Neural progenitor cell (in vitro differentiated cells): ENCODE measurements at regions not wholly inside any gene's neighbourhood (a gene's known extent, or its start where the extent isn't known, plus 50 kb on each side); places are given as distances from the start of the nearest gene placed in this dataset.

Source experiments
- DNase-seq: peaks from one replicate; pipeline ENCODE4 v3.0.0-alpha.2; 2016; ENCODE audit warnings: low spot score
- H2AFZ ChIP-seq: fragments of 200-600 bp; sonication (generic); replicated peaks from 2 replicates; pipeline ENCODE4 v1.6.1; 2016; ENCODE audit warnings: antibody characterized with exemption
- H3F3A ChIP-seq: fragments of 200-600 bp; sonication (generic); 2 replicates; pipeline ENCODE4 v1.6.1; 2016; ENCODE audit warnings: antibody characterized with exemption, low read depth
- H3K27ac ChIP-seq: fragments of 200-600 bp; sonication (generic); 2 replicates; pipeline ENCODE4 v1.5.1; 2016; ENCODE audit warnings: mild to moderate bottlenecking
- H3K27me3 ChIP-seq: fragments of 200-600 bp; sonication (generic); 2 replicates; pipeline ENCODE4 v1.6.1; 2016; ENCODE audit warnings: mild to moderate bottlenecking, moderate library complexity
- H3K36me3 ChIP-seq: fragments of 200-600 bp; sonication (generic); 2 replicates; pipeline ENCODE4 v1.5.1; 2016
- H3K4me1 ChIP-seq: fragments of 200-600 bp; sonication (generic); 2 replicates; pipeline ENCODE4 v1.6.1; 2016; ENCODE audit warnings: mixed run types
- H3K4me2 ChIP-seq: fragments of 200-600 bp; sonication (generic); 2 replicates; pipeline ENCODE4 v1.6.1; 2016
- H3K4me3 ChIP-seq: fragments of 200-600 bp; sonication (generic); 2 replicates; pipeline ENCODE4 v1.5.1; 2016
- H3K79me2 ChIP-seq: fragments of 200-600 bp; sonication (generic); 2 replicates; pipeline ENCODE4 v1.6.1; 2016; ENCODE audit warnings: low read depth
- H3K9ac ChIP-seq: fragments of 200-600 bp; sonication (generic); 2 replicates; pipeline ENCODE4 v1.6.1; 2016
- H3K9me3 ChIP-seq: fragments of 200-600 bp; sonication (generic); 2 replicates; pipeline ENCODE4 v1.5.1; 2016; ENCODE audit warnings: low read depth
- H4K20me1 ChIP-seq: fragments of 200-600 bp; sonication (generic); 2 replicates; pipeline ENCODE4 v1.6.1; 2016; ENCODE audit warnings: low read depth
- H3K27ac Mint-ChIP-seq: 3 replicates; pipeline ENCODE4 v1.8.0; 2021; ENCODE audit warnings: mixed read lengths
- H3K27me3 Mint-ChIP-seq: 2 replicates; pipeline ENCODE4 v1.8.0; 2022; ENCODE audit warnings: low read depth, mild to moderate bottlenecking, inconsistent platforms, moderate library complexity, mixed read lengths; ENCODE audit not compliant: insufficient read depth
- H3K36me3 Mint-ChIP-seq: 3 replicates; pipeline ENCODE4 v1.8.0; 2021; ENCODE audit warnings: mixed read lengths
- H3K4me1 Mint-ChIP-seq: 3 replicates; pipeline ENCODE4 v1.8.0; 2021; ENCODE audit warnings: mixed read lengths
- H3K4me3 Mint-ChIP-seq: 3 replicates; pipeline ENCODE4 v1.8.0; 2021; ENCODE audit warnings: mild to moderate bottlenecking, moderate library complexity, mixed read lengths
- H3K9me3 Mint-ChIP-seq: 3 replicates; pipeline ENCODE4 v1.8.0; 2020; ENCODE audit warnings: mixed read lengths
- EZH2 ChIP-seq: fragments of 200-600 bp; sonication (generic); IDR thresholded peaks from 2 replicates; pipeline ENCODE4 v1.6.1; 2017; ENCODE audit warnings: antibody characterized with exemption, mild to moderate bottlenecking, moderate library complexity
- EZH2phosphoT487 ChIP-seq: fragments of 200-600 bp; sonication (generic); IDR thresholded peaks from 2 replicates; pipeline ENCODE4 v1.6.1; 2017; ENCODE audit warnings: antibody characterized with exemption
- TF ChIP-seq, protein P1 (sequence below): fragments of 200-600 bp; sonication (generic); IDR thresholded peaks from 2 replicates; pipeline ENCODE4 v1.5.1; 2017; ENCODE audit warnings: antibody characterized with exemption, mild to moderate bottlenecking

DNA sequence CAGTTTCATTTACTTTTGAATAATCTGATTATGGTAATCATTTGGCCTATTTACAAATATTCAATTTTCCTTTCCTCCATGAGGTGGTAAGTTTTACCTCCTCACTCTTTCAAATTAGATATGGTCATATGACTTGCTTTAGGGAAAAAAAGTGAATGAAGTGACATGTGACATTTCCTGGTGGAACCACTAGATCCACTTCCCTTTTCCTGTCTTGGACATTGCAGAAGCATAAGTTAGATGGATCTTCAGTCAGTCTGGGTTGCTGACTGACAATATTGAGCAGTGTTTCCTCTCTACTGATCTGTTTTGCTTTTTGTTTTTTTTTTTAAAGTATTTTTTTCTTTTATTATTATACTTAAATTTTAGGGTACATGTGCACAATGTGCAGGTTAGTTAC, 481.1 kb upstream of the PTBP2 start:
- Histone ChIP-seq H3K4me3 (no peak overlapping the region), H3F3A (no peaks in the 10 kb centered on the region), H3K27ac (no peak overlapping the region), H3K9me3 (no peaks in the 10 kb centered on the region), H3K79me2 (no peaks in the 10 kb centered on the region), H4K20me1 (no peaks in the 10 kb centered on the region), H3K36me3 (no peaks in the 10 kb centered on the region), H3K9ac (no peak overlapping the region), H3K4me2 (no peak overlapping the region), H2AFZ (no peak overlapping the region), H3K4me1 (no peaks in the 10 kb centered on the region), H3K27me3 (no peaks in the 10 kb centered on the region)
- H3K27me3 Mint-ChIP-seq: no peaks in the 10 kb centered on the region
- H3K4me3 Mint-ChIP-seq: no peak overlapping the region
- TF ChIP-seq EZH2phosphoT487 (no peak), EZH2 (no peak)
- TF ChIP-seq, protein P1, sequence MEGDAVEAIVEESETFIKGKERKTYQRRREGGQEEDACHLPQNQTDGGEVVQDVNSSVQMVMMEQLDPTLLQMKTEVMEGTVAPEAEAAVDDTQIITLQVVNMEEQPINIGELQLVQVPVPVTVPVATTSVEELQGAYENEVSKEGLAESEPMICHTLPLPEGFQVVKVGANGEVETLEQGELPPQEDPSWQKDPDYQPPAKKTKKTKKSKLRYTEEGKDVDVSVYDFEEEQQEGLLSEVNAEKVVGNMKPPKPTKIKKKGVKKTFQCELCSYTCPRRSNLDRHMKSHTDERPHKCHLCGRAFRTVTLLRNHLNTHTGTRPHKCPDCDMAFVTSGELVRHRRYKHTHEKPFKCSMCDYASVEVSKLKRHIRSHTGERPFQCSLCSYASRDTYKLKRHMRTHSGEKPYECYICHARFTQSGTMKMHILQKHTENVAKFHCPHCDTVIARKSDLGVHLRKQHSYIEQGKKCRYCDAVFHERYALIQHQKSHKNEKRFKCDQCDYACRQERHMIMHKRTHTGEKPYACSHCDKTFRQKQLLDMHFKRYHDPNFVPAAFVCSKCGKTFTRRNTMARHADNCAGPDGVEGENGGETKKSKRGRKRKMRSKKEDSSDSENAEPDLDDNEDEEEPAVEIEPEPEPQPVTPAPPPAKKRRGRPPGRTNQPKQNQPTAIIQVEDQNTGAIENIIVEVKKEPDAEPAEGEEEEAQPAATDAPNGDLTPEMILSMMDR: no peak
- H3K27ac Mint-ChIP-seq: no peak overlapping the region
- peaks cover 3% of the 10 kb centered on the region for H3K9me3 Mint-ChIP-seq
- H3K4me1 Mint-ChIP-seq: peaks cover 2% of the 10 kb centered on the region
- DNase-seq: no peak
- H3K36me3 Mint-ChIP-seq: no peaks in the 10 kb centered on the region

DNA sequence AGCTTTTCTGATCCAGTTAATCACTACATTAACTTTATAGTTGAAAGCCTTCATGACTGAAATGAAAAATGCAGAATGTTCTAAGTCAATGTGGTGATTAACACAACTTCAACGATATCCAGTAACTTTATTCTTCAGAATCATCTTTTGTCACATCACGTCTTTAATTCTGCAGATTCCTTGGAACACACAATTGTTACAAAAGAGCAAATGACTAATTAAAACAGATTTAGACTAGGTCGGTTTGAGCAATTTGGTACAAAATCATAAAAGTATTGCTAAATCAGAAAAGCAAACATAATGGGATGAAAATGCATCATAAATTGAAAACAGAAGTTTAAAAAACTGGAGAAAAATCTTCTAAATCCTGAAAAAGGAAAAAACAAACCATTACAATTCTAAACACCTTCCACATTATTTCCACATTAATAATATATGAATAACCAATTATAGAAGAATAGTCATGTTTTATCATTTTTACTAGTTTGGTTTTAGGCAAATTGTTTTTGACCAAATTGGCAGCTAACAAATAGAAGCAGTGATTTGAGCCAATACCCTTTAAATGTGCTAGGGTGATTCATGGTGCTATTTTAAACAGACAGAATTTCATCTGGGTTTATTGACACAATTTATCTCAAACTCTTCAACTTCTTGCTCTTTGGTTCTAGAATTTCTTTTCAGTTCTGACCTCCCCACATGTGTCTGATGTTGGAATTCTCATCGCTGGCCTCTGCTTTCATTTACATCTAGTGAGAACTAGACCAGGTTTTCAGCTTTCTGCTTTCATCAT, 468.1 kb upstream of the PTBP2 start:
- no peak overlapping the region for H3K27ac ChIP-seq
- peaks cover 16% of the 10 kb centered on the region for H3K4me1 Mint-ChIP-seq
- no peak overlapping the region for H3K4me2 ChIP-seq
- no peaks in the 10 kb centered on the region for H3K9me3 ChIP-seq
- TF ChIP-seq EZH2 (no peak), EZH2phosphoT487 (no peak)
- TF ChIP-seq, protein P1: no peak
- H3K27me3 Mint-ChIP-seq: peaks cover 19% of the 10 kb centered on the region
- no peaks in the 10 kb centered on the region for H3K9me3 Mint-ChIP-seq
- H3K4me1 ChIP-seq: peaks cover 7% of the 10 kb centered on the region
- peaks cover 48% of the 10 kb centered on the region for H3K27me3 ChIP-seq
- H3K79me2 ChIP-seq: no peaks in the 10 kb centered on the region
- no peak overlapping the region for H2AFZ ChIP-seq
- H3K4me3 ChIP-seq: no peak overlapping the region
- no peak overlapping the region for H3K4me3 Mint-ChIP-seq
- H3K27ac Mint-ChIP-seq: no peak overlapping the region
- H4K20me1 ChIP-seq: no peaks in the 10 kb centered on the region
- no peak for DNase-seq
- peaks cover 2% of the 10 kb centered on the region for H3F3A ChIP-seq
- no peaks in the 10 kb centered on the region for H3K36me3 ChIP-seq
- H3K9ac ChIP-seq: no peak overlapping the region
- no peaks in the 10 kb centered on the region for H3K36me3 Mint-ChIP-seq

DNA sequence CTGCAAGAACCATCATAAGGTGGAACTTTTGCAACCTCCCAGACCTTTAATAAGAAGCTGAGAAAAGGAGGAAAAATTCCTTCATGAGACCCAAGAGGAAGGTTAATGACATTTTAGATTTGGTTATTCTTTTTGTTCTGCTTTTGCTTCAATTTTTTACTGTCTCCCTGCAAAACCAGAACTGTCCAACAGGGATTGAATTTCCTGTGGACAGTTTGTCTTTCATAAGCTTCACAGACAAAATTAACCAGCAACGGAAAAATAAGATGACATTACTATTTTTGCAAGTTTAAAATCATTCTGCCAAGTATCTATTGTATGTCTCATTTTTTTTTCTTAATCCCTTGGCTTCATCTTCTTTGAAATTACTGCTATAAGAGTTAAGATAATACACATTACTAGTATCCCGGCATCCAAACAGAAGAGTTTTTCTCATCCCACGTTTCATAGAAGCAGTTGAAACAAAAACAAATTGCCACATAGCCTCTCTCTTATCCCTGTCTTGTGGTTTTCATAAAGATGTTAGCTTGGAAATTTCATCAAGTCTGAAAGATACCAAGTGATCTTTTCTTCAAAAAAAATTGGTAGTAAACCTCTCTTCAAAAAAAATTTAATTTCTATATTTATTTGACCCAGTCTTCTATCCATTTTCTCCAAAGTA, 465.3 kb upstream of the PTBP2 start:
- Histone ChIP-seq H3K4me2 (no peak overlapping the region), H4K20me1 (peaks cover 5% of the 10 kb centered on the region), H3K9ac (no peak overlapping the region), H3K36me3 (no peaks in the 10 kb centered on the region), H3K4me1 (peaks cover 25% of the 10 kb centered on the region), H3F3A (peaks cover 10% of the 10 kb centered on the region), H3K4me3 (no peak overlapping the region), H3K79me2 (no peaks in the 10 kb centered on the region), H3K9me3 (no peaks in the 10 kb centered on the region), H3K27ac (no peak overlapping the region), H2AFZ (no peak overlapping the region), H3K27me3 (peaks cover 73% of the 10 kb centered on the region)
- DNase-seq: no peak
- H3K27ac Mint-ChIP-seq: no peak overlapping the region
- H3K27me3 Mint-ChIP-seq: peaks cover 28% of the 10 kb centered on the region
- H3K4me1 Mint-ChIP-seq: peaks cover 20% of the 10 kb centered on the region
- TF ChIP-seq, protein P1: no peak
- TF ChIP-seq EZH2 (no peak), EZH2phosphoT487 (no peak)
- no peak overlapping the region for H3K4me3 Mint-ChIP-seq
- no peaks in the 10 kb centered on the region for H3K36me3 Mint-ChIP-seq
- peaks cover 7% of the 10 kb centered on the region for H3K9me3 Mint-ChIP-seq
